GM21576 (cell line): ENCODE measurements at regions not wholly inside any gene's neighbourhood (a gene's known extent, or its start where the extent isn't known, plus 50 kb on each side); places are given as distances from the start of the nearest gene placed in this dataset.

Experiments
- ATAC-seq: cut with Tn5 transposase; IDR thresholded peaks from one replicate; pipeline ENCODE4 v1.9.1; 2021; ENCODE audit warnings: mild to moderate bottlenecking, moderate library complexity; ENCODE audit not compliant: unreplicated experiment

DNA sequence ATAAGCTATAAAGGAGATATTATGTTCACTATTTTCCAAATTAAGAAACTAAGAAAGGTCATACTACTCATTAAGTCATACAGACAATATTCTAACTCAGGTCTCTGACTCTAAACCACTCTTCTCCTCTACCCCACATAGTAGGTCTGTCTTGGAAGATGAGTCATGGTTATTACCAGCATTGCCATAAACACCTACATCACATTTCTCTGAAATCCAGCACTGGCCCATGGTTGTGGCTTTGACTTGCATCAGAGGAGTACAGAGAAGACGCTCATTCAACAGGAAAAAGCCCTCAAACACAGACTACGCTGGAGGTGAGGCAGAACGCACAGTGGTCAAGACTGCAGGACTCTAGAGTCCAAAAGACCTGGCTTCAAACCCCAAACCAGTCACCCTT is 476.8 kb downstream of the COG6 start:
- ATAC-seq: no peak

DNA sequence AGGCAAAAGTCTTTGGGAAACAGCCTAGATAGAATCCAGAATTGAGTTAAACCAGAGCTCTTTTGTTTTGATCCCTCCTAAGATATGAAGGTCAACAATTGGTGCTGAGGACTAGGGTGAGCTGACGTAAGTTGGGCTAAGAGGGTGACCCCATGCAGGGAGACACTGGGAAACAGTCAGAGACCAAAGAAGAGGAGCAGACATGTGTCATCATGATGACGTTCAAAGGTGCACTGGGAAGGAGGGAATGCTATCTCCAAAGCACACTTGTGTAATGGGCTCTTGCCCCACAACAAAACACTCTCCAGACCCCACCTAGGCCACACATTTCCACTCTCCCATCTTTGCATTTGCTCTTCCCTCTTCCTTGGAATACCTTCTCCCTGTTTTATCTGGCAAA is 481.4 kb downstream of the COG6 start:
- no peak for ATAC-seq

DNA sequence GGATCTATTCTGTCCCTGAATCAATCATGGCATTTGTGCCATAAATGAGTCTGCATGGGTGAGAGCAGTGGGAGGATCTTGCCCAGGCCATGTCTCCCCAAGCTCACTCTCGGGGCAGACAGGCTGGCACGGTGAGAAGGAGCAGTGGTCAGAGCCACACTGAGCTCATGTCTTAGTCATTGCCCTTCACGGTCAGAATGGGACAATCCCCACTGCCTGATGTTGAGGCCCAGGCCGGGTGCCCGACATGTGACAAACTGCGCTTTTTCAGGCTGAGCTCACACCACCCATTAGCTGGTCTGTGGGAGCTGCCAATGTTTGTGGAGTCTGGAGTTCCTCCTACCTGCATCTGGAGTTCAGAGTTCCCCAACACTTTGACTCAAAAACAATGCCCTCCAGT is 481.9 kb downstream of the COG6 start:
- no peak for ATAC-seq

DNA sequence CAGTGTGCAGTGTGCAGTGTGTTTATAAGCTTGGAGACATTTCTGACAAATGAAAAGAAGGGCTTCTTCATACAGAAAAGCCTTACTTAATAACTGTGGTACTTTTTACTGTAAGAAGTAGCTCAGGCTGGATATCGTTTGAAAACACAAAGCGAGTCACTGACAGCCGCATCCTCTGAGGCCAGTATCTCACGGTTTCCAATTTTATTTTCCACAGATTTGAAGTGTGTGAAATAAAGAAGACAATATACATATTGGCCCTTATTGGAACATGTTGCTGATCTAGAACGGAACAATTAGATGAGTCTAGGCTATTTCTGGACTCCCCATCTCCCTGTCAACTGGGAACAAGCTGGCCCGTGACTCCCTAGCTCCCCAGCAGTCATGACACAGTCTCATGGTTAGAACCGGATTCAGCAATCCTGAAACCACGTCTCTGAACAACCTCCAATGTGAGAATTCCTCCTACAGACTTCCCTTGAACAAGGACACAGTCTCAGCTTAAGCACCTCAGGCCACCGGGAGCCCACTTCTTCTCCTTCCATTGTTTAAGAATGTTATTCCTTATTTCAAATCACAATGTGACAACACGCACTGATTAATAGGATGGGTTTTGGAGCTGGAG is 484.5 kb downstream of the COG6 start:
- no peak for ATAC-seq

DNA sequence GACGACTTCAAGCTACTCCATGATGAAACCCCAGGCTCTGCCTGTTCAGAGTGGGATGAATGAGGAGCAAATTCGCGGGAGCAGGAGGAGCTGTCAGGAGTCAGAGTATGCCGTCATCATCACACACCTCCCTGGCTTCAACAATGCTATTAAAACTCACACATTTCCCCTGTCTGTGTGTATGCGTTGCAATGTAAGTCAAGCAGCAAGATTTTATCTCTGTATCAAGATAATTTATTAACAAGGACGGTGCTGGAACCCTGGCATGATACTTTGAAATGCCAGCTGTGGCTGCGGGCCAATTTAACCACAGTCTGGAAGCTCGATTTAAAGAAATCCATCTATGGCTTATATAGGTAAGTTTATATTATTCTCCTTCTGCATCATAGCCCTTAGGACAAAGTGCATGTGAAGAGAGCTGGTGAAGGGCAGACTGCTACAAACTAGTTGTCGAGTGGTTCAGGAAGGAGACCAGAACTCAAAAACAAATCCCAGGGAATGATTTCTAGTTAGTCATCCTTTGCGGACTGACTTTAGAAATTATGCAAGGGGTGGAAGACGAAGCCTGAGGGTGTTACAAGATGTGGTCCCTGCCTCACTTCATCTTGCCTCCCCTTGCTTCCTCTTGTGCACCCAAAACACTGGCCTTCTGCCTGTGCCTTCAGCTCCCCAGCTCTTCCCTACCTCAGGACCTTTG is 486.5 kb downstream of the COG6 start:
- no peak for ATAC-seq

DNA sequence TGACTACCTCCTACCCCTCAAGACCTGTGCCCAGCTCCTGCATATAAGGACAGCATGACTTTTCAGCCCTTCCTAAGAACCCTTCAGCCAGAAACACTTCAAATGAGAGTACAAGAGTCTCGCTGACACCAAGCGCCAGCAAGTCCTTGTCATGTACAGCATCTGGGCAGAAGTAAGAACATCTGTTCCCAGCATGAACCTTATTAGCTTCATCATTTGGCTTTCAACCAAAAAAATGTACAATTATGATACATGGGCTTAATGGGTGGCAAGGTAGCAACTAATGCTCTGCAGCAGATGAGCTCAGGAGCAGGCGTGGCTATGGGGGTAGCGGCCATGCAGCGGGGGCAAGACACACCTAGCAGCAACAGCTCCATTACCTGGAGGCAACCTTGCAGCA is 487.6 kb downstream of the COG6 start:
- no peak for ATAC-seq

DNA sequence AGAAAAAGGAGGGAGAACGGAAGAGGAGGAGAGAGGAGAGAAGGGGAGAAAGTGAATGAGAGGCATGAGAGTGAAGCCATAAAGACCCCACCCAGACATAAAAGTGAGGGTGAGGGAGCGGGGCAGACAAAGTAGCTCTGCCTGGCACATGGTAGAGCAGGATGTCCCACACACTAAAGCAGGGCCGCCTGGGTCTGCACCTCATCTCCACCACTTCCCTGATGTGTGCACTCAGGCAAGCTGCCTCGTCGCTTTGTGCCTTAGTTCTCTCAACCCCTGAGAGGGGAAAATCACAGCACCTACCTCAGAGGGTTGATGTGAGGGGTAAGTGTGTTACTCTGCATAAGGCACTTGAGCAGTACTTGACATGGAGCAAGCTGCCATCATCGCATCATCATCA is 488.1 kb downstream of the COG6 start:
- no peak for ATAC-seq

DNA sequence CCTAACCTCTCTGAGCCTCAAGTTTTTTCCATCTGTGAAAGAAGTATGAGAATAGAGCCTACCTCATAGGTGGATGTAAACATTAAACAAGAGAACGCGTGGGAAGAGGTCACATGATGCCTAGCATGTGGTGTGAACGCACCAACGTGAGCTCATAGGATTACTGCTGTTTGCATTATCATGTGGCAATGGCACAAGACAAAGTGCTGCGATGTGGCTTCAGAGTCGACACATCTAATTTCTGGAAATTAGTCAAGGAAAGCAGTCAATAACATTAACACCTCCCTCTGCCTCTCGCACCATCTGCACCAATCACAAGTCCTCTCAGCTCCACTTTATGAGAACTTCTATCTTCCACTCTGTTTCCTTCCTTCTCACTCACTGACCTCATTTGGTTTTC is 489.7 kb downstream of the COG6 start:
- no peak for ATAC-seq

DNA sequence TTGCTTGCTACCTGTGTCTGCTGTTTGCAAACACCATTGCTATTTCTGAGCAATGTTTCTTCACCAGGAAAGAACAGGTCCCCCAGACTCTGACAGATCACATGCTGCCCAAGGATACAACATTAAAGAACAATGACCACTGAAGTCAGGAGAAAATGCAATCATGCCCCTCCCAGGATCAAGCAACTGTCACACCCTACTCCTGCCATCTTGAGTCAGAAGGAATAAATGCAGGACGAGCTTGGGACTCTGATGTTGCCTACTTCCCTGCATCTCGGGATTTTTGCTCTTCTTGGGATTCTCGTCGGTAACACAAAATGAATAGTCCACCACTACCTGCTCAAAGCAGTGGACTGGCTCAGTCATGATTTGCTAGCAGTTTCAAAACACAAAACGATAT is 490.6 kb downstream of the COG6 start:
- ATAC-seq: no peak

DNA sequence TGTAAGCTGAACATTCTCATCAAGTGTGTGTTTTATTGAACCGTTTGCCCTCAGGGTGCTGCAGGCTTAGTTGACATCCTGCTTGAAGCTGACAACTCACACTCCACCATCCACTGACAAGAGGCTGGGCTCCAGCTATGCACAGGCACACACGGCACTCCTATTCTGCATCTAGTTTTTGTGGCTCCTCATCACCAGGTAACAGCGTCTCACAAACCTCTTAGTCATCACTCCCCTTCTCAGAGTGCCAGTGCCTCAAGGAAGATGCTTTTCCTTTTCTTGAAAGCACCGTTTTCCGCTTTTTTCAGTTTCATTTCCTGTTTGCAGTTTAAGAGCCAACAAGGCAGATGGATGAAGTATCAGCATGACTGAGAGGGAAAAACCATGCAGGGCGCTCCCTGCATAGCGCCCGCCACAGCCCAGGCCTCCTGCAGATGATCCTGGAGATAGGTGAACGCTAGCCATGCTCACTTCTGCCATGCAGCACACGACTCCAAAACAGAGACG is 491.2 kb downstream of the COG6 start:
- ATAC-seq: no peak

DNA sequence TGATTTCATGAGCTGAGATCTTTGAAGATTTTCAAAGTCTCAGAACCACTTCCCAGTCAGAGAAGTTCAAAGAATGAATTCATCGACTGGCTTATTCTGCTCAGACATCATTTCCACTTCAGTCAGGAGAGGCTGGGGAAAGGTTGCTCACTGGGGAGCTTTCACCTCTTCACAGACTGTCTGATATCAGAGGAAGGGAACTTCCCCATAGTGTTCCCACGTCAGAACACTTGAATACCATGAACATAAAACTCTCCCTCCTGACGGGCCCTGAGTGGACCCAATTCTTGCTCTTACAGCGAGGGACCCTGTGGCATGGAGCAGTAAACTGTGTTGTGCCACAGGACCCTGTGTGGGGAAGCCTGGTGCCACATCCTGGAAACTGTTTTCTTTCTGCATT is 492.6 kb downstream of the COG6 start:
- ATAC-seq: no peak

DNA sequence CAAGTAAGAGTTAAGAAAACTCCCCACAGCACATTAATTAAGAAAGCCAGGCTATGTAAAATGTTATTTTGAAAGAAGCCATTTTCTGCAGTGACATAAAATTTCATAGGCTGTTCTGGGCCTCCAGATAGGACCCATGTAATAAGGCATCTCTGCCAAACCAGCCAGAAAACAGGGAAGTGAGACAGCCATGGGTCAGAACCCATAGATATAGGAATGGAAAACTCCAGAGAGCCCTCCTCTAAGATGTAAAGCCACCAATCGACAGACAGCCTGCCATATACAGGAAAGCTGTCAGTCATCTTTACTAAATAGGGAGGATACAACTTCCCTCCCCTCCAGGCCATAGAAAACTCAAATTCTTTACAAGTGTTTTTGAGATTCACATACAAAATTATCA is 493.3 kb downstream of the COG6 start:
- ATAC-seq: no peak

DNA sequence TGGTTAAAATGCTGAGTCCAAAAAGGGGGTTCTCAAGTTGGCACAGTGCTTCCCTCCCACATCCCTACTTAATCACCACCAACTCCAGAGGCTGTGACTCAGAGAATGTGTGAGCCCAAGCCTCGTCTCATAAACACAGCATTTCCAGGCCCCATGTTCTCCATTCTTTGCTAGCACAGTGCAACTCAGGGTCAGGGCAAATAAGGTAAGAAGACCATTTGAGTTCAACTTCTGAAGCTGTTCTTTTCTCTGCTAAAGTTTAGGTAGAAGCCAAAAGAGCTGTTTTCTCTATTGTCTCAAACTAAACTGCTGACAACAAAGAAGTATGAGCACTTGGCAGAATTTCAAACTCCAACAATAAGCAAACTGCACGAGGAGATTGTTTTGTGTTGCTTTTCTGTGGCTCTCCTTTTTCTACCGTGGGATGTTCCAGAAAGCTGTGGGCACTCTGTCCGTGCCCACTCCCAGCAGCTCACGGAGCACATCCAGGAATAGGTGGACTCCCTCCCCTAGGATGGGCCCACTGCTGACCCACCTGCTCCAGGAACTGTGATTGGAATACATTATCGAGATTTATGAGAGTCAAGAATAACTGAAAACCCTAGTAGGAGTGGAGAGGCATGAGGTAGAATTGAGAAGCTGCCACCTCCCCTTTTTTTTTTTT is 494.3 kb downstream of the COG6 start:
- ATAC-seq: no peak

DNA sequence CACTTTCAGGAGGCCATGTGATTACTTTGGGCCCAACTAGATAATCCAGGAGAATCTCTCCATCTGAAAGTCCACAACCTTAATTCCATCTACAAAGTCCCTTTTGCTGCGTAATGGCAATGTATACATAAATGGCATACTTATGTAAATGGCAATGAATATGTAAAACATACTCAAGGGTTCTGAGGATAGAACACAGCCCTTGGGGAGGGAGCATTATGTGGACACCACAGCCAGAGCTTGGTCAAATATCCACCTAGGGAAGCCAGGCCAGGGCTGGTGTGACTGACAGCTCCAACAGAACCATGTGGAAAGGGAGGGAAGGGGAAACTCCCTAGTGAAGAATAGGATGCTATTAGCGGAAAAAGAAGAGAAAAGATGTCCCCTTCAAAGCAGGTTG is 496.2 kb downstream of the COG6 start:
- ATAC-seq: no peak

DNA sequence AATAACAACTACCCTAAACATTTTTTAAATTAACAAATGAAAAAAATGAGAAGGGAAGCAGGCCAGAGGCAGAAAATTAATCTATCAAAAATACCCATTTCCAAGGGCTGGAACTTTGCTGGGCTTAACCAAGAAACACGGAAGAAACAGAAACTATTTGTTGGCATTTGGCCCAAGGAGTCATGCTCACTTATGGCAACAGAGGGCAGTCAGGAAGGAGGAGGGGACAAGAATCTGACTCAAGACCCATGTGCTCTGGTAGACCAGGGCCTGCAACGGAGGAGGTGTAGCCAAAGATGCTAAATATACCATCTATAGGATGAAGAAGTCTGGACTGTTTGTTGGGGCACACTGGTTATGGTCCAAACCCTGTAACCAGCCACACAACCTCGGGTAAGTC is 496.7 kb downstream of the COG6 start:
- no peak for ATAC-seq

DNA sequence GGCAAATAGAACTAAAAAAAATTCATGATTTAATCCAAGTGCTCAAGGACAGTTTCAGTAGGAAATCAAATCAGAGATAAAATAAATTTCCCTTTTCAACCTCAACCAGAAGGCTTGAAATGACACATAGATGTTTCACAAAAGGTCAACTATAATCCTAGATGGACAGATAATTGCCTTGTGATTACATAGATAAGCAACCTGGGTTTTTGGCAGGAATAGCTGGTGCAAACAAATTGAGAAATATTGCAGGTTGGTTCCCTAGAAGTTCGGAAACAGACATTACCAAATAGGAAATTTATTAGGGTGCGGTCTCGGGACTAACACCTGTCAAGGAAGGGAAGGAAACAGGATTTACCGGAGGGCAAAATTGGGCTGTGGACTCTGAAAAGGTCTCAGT is 497.5 kb downstream of the COG6 start:
- no peak for ATAC-seq

DNA sequence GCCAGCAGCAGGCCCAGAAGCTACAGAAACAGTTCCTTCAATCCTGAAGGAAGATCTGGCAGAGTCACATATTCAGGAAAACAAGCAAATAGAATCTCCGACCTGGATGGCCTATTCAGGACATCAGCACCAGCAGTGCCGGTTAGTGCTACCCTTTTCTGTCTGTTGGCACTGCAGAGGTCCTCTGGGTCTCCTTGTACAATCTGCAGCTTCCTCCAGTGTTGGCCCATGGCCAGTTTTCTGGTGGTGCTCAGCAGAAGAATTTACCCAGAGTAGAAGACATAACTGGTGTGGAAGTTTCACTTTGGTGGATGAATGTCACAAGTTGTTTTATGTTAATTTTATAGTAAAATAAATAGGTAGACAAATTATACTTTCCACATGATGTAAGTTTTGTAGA is 498.1 kb downstream of the COG6 start:
- ATAC-seq: no peak

DNA sequence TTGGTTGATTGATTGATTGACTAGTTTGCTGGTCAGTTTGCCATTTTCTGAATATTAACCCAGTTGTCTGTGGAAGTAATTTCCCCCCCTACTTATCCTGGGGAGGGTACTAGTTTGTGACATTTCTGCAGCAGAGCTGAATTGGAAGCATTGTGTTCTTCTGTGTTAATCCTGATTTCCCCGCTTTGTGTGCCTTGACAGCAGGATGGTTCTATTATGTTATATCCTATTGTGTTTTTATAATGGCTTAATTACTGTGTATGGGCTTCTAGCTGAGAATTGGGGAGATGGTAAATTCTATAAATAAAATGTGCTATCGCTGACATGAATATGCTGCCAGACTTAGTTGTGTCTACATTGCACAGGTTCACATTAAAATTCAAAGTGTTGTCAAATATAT is 499.7 kb downstream of the COG6 start:
- ATAC-seq: no peak

DNA sequence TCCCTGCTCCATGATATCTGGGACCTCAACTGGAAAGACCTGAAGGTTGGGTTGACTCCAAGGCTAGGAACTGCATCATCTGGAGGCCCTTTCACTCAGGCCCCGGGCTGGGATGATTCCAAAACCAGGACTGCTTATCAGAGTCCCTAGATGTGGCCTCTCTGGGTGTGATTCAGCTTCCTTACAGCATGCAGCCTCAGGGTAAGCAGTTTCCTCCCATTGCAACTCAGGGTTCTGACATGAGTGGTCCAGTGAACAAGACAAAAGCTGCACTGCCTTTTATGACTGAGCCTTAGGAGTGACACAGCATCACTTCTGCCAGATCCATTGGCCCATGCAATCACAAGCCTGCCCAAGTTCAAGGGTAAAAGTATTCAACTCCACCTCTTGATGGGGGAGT is 502.8 kb downstream of the COG6 start:
- no peak for ATAC-seq

DNA sequence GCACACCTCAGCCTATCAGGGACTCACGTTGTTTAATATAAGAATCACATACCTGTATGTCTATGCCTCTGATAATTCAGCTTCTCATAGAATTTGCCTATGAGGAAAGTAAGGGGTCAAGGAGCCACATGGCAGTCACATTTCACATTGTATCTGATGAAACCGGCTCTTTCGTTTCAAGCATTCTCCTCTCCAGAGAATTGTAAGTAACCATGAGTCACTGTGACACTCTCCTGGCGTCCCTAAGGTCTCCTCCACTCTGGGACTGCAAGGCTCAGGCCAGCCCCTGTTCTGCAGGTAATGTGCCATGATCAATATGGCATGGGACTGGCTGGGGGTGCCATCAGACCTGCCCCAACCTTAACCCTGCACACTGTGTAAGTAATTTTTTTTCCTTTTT is 503.3 kb downstream of the COG6 start:
- ATAC-seq: no peak

DNA sequence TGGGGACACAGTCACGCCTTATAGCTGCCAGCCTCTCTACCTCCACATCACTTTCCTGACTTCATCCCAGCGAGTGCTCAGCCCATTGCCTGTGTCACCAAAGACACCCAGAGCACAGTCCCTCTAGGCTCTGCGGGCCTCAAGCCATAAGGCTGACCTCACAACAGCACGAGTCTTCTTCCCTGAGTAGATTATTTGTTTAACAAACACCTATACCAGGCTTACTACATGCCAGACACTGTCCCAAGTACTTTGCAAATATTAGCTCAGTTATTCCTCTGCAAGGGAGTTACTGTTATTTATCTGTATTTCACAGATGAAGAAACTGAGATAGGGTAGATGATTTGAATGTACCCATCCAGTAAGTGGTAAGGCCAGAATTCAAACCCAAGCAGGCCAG is 504.3 kb downstream of the COG6 start:
- ATAC-seq: no peak

DNA sequence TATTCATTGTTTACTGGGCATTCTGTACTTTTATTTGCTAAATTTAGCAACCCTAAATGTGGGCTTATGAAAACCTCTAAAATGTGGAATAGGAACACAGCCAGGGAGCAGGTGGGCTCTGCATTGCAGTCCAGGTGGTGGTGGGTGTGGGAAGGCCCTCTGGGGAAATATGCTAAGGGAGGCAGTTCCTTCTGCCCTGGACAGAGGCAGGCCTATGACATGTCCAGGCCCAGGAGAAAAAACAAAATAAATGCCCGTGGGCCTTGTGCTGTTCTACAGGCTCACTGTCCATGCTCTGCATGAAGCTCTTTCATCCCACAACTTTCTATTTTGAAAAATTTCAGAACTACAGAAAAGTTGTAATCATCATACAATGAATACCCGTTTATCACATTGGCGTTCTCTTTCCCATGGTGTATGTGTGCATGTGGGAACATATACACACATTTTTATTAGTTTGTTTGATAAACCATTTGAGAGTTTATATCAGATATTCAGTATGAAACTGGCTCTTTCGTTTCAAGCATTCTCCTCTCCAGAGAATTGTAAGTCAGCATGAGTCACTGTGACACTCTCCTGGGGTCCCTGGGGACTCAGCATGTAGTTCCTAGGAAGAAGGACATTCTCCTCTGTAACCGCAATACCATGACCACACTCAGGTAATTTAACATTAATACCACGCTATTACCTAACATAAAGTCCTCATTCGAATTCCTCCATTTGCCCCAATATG is 505.3 kb downstream of the COG6 start:
- ATAC-seq: no peak
